GM12865 (cell line): ENCODE measurements at regions not wholly inside any gene's neighbourhood (a gene's known extent, or its start where the extent isn't known, plus 50 kb on each side); places are given as distances from the start of the nearest gene placed in this dataset.

Experiments
- DNase-seq: peaks from one replicate; pipeline ENCODE4 v3.0.0; 2010; ENCODE audit warnings: low read depth
- H3K4me3 ChIP-seq: 2 replicates; pipeline ENCODE4 v1.5.1; 2011; ENCODE audit warnings: mild to moderate bottlenecking, low read depth, low read length, control low read depth
- CTCF ChIP-seq: IDR thresholded peaks from 2 replicates; pipeline ENCODE4 v1.5.1; 2011; ENCODE audit warnings: low read length, control low read depth, low read depth, inconsistent platforms; ENCODE audit not compliant: insufficient read depth; ENCODE audit errors: missing control alignments

GRCh38 chr7:84614821-84615501 lies 420.4 kb upstream of the SEMA3A start:
- DNase-seq = no peak
- TF ChIP-seq CTCF = no peak
- no peak overlapping the region for H3K4me3 ChIP-seq

GRCh38 chr7:84612981-84613681 lies 418.5 kb upstream of the SEMA3A start:
- no peak overlapping the region for H3K4me3 ChIP-seq
- DNase-seq = no peak
- TF ChIP-seq CTCF = no peak

GRCh38 chr7:84611391-84611790 lies 416.8 kb upstream of the SEMA3A start:
- no peak for TF ChIP-seq CTCF
- DNase-seq = no peak
- no peak overlapping the region for H3K4me3 ChIP-seq

GRCh38 chr7:84610390-84610789 lies 415.8 kb upstream of the SEMA3A start:
- H3K4me3 ChIP-seq = no peak overlapping the region
- no peak for TF ChIP-seq CTCF
- DNase-seq = no peak

- no peak for DNase-seq
- H3K4me3 ChIP-seq = no peak overlapping the region
- TF ChIP-seq CTCF = no peak
Measured at GRCh38 chr7:84605301-84605700, 410.7 kb upstream of the SEMA3A start.

GRCh38 chr7:84603545-84603944 lies 409.0 kb upstream of the SEMA3A start:
- H3K4me3 ChIP-seq = no peak overlapping the region
- DNase-seq = no peak
- TF ChIP-seq CTCF = no peak
